HL-60 (cell line): ENCODE measurements at regions not wholly inside any gene's neighbourhood (a gene's known extent, or its start where the extent isn't known, plus 50 kb on each side); places are given as distances from the start of the nearest gene placed in this dataset.

Experiments used
- DNase-seq, 2 experiments: peaks; one replicate each; pipeline ENCODE4 v3.0.0-alpha.2; 2010 to 2020; ENCODE audit warnings: low read depth in 1 of 2, low spot score in 1 of 2
- H3K27ac ChIP-seq: fragments of 250-450 bp; sonication (Bioruptor Pico); replicated peaks from 2 replicates; pipeline ENCODE4 v1.5.1; 2020; ENCODE audit warnings: mild to moderate bottlenecking, moderate library complexity
- H3K27me3 ChIP-seq: fragments of 250-450 bp; sonication (Bioruptor Pico); 2 replicates; pipeline ENCODE4 v1.5.1; 2021; ENCODE audit warnings: mild to moderate bottlenecking, moderate library complexity; ENCODE audit not compliant: insufficient read depth, poor library complexity, severe bottlenecking
- H3K4me3 ChIP-seq: replicated peaks from 2 replicates; pipeline ENCODE4 v1.5.1; 2011; ENCODE audit warnings: mild to moderate bottlenecking, control low read depth, low read length; ENCODE audit not compliant: insufficient read depth
- GABPA ChIP-seq: IDR thresholded peaks from 2 replicates; pipeline ENCODE4 v1.6.1; 2012; ENCODE audit warnings: low read depth
- POLR2AphosphoS5 ChIP-seq: IDR thresholded peaks from 2 replicates; pipeline ENCODE4 v1.6.1; 2012; ENCODE audit warnings: low read depth
- SPI1 ChIP-seq: IDR thresholded peaks from 2 replicates; pipeline ENCODE4 v1.6.1; 2012; ENCODE audit warnings: low read depth, mild to moderate bottlenecking, borderline replicate concordance
- TF ChIP-seq, protein P1 (sequence below): IDR thresholded peaks from 2 replicates; pipeline ENCODE4 v1.6.1; 2012; ENCODE audit warnings: low read depth; ENCODE audit not compliant: insufficient replicate concordance
- TF ChIP-seq, protein P2 (sequence below): IDR thresholded peaks from one replicate; pipeline ENCODE4 v1.5.1; 2011; ENCODE audit warnings: low read length, control low read depth, inconsistent platforms; ENCODE audit not compliant: insufficient read depth

DNA sequence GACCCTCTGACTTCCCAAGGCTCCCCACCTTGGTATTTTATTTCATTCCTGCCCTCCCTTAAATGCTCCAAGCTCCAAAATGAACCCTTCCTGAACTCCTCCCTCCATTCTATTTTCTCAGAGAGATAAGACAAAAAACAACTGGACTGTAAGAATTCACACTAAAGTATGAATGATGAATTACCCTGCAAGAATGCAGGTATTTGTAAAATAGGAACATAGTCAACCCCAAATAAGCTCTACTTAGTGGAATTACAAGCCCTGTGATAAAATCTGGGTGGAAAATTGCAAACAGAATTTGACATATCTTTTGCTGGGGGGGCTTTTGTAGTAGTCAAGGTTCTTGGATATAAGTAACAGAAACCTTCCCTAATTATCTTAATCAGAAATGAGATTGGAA is 67.8 kb upstream of the GJA8 start:
- Histone ChIP-seq H3K27me3 (peaks cover 2% of the 10 kb centered on the region), H3K27ac (no peak overlapping the region), H3K4me3 (no peak overlapping the region)
- DNase-seq: no peak
- TF ChIP-seq SPI1 (no peak), POLR2AphosphoS5 (no peak), GABPA (no peak)
- TF ChIP-seq, protein P1, sequence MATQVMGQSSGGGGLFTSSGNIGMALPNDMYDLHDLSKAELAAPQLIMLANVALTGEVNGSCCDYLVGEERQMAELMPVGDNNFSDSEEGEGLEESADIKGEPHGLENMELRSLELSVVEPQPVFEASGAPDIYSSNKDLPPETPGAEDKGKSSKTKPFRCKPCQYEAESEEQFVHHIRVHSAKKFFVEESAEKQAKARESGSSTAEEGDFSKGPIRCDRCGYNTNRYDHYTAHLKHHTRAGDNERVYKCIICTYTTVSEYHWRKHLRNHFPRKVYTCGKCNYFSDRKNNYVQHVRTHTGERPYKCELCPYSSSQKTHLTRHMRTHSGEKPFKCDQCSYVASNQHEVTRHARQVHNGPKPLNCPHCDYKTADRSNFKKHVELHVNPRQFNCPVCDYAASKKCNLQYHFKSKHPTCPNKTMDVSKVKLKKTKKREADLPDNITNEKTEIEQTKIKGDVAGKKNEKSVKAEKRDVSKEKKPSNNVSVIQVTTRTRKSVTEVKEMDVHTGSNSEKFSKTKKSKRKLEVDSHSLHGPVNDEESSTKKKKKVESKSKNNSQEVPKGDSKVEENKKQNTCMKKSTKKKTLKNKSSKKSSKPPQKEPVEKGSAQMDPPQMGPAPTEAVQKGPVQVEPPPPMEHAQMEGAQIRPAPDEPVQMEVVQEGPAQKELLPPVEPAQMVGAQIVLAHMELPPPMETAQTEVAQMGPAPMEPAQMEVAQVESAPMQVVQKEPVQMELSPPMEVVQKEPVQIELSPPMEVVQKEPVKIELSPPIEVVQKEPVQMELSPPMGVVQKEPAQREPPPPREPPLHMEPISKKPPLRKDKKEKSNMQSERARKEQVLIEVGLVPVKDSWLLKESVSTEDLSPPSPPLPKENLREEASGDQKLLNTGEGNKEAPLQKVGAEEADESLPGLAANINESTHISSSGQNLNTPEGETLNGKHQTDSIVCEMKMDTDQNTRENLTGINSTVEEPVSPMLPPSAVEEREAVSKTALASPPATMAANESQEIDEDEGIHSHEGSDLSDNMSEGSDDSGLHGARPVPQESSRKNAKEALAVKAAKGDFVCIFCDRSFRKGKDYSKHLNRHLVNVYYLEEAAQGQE: no peak
- TF ChIP-seq, protein P2, sequence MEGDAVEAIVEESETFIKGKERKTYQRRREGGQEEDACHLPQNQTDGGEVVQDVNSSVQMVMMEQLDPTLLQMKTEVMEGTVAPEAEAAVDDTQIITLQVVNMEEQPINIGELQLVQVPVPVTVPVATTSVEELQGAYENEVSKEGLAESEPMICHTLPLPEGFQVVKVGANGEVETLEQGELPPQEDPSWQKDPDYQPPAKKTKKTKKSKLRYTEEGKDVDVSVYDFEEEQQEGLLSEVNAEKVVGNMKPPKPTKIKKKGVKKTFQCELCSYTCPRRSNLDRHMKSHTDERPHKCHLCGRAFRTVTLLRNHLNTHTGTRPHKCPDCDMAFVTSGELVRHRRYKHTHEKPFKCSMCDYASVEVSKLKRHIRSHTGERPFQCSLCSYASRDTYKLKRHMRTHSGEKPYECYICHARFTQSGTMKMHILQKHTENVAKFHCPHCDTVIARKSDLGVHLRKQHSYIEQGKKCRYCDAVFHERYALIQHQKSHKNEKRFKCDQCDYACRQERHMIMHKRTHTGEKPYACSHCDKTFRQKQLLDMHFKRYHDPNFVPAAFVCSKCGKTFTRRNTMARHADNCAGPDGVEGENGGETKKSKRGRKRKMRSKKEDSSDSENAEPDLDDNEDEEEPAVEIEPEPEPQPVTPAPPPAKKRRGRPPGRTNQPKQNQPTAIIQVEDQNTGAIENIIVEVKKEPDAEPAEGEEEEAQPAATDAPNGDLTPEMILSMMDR: no peak

DNA sequence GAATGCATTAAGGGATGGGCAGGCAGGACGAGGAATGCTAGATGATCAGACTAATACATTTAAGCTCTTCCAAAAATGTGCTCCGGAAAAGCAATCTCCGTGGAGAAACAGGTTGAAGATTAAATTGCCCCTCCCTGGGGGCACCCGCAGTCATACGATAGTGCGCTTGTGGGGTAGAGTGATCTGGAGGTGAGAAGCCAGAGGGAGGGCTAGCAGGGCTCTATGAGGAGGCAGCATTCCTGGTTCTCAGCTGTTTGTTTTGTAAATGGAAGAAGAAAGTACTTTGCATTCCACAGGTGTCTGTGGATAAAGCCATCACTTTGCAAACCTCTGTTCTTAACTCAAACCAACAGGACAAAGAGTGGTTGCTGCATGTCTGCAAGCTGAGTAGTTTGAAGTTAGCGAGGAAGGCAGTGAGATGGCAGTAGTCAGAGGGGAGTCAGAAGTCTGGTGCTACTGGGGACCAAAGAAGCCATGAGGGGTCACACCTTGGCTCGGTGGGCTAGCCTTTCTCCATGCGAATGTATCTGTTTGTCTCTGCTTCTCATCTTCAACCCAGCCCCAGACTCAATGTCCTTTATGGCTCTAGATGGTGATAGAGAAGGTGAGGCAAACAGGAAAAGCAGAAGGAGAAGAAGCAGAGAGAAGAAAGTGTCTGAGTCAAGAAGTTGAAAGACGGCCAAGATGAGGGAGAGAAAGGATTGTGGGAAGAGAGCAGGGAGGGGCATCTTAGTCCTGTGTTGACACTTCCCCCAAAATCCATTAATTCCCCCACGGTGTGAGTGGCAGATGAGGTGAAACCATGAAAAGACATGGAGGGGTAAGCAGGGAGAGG is 65.2 kb upstream of the GJA8 start:
- H3K27me3 ChIP-seq: peaks cover 2% of the 10 kb centered on the region

DNA sequence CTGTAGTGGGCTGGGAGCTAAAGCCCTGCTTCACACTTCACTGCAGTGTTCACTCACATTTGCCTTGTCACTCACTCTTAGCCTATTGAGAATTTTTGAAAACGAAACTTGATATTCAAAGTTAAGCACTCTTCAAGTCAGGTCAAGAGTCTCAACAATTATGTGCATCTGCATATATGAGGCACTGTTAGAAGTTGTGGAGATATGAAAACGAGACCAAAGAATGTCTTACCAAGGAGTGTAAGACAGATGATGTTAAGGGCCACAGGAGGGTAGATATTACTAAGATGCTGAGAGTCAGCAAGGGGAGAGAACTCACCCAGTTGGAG is 64.7 kb upstream of the GJA8 start:
- Histone ChIP-seq H3K27ac (no peak overlapping the region), H3K27me3 (peaks cover 2% of the 10 kb centered on the region), H3K4me3 (no peak overlapping the region)
- TF ChIP-seq, protein P1: no peak
- TF ChIP-seq SPI1 (no peak), POLR2AphosphoS5 (no peak), GABPA (no peak)
- TF ChIP-seq, protein P2: no peak
- no peak for DNase-seq

More for the DNA sequence above, 65.2 kb upstream of the GJA8 start:
- Histone ChIP-seq H3K4me3 (no peak overlapping the region), H3K27ac (no peak overlapping the region)
- no peak for TF ChIP-seq GABPA
- TF ChIP-seq, protein P1: no peak
- TF ChIP-seq SPI1: no peak
- no peak for TF ChIP-seq POLR2AphosphoS5
- TF ChIP-seq, protein P2: no peak
- no peak for DNase-seq
